KMS-11 (cell line): ENCODE measurements at regions not wholly inside any gene's neighbourhood (a gene's known extent, or its start where the extent isn't known, plus 50 kb on each side); places are given as distances from the start of the nearest gene placed in this dataset.
"Not testable (repeated sequence)": the region's sequence is repeated elsewhere in the genome, so short reads cannot be mapped to it uniquely, and the experiment has no call there.

Experiments
- H2AFZ ChIP-seq: fragments of 200-600 bp; sonication (generic); 2 replicates; pipeline ENCODE4 v1.6.1; 2016; ENCODE audit warnings: antibody characterized with exemption, mixed run types, low read depth
- H3K27ac ChIP-seq: fragments of 200-600 bp; sonication (generic); 2 replicates; pipeline ENCODE4 v1.6.1; 2016; ENCODE audit warnings: mild to moderate bottlenecking, mixed run types
- H3K27me3 ChIP-seq: fragments of 200-600 bp; sonication (generic); 2 replicates; pipeline ENCODE4 v1.6.1; 2017; ENCODE audit warnings: mild to moderate bottlenecking, low read depth, mixed run types, moderate library complexity; ENCODE audit not compliant: insufficient read depth
- H3K36me3 ChIP-seq: fragments of 200-600 bp; sonication (generic); 2 replicates; pipeline ENCODE4 v1.6.1; 2017; ENCODE audit warnings: mild to moderate bottlenecking, mixed run types; ENCODE audit not compliant: insufficient read depth
- H3K4me1 ChIP-seq: fragments of 200-600 bp; sonication (generic); 2 replicates; pipeline ENCODE4 v1.6.1; 2016; ENCODE audit warnings: mild to moderate bottlenecking, low read depth, mixed run types; ENCODE audit not compliant: poor library complexity, severe bottlenecking
- H3K4me2 ChIP-seq: fragments of 200-600 bp; sonication (generic); 2 replicates; pipeline ENCODE4 v1.7.0; 2016; ENCODE audit warnings: mild to moderate bottlenecking, mixed run types
- H3K4me3 ChIP-seq: fragments of 200-600 bp; sonication (generic); IDR thresholded peaks from 2 replicates; pipeline ENCODE4 v1.6.1; 2017; ENCODE audit warnings: low read depth, low read length, mixed read lengths; ENCODE audit not compliant: insufficient read depth
- H3K79me2 ChIP-seq: fragments of 200-600 bp; sonication (generic); 2 replicates; pipeline ENCODE4 v1.6.1; 2016; ENCODE audit warnings: low read depth, mixed run types; ENCODE audit not compliant: insufficient read depth
- H3K9ac ChIP-seq: fragments of 200-600 bp; sonication (generic); 2 replicates; pipeline ENCODE4 v1.6.1; 2016; ENCODE audit warnings: mild to moderate bottlenecking, mixed run types
- H4K20me1 ChIP-seq: fragments of 200-600 bp; sonication (generic); 2 replicates; pipeline ENCODE4 v1.6.1; 2016; ENCODE audit warnings: mild to moderate bottlenecking, mixed run types; ENCODE audit not compliant: insufficient read depth
- TF ChIP-seq, protein P1 (sequence below): fragments of 200-600 bp; sonication (generic); conservative IDR thresholded peaks from 2 replicates; pipeline ENCODE4 v1.6.1; 2017; ENCODE audit warnings: low read depth, mild to moderate bottlenecking, antibody characterized with exemption, low read length, moderate library complexity, mixed read lengths

DNA sequence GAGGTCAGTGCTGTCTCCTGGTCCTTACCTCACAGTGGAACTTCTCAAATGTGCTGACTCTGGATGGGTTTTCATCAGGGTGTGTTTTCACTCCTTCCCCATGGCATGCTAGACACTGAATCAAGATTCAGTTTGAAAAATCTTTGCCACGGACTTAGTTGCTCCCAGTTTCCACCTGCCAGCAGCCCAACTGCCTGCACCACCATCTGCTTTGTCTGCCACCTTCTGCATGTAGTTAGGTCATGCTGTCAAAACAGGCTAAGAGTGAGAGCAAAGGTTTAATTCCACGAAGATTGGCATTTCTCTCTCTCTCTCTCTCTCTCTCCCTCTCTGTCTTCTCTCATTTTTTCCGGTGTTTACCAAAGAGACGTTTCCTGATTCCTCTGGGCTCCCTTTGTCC, 258.0 kb upstream of the EDNRA start:
- TF ChIP-seq, protein P1, sequence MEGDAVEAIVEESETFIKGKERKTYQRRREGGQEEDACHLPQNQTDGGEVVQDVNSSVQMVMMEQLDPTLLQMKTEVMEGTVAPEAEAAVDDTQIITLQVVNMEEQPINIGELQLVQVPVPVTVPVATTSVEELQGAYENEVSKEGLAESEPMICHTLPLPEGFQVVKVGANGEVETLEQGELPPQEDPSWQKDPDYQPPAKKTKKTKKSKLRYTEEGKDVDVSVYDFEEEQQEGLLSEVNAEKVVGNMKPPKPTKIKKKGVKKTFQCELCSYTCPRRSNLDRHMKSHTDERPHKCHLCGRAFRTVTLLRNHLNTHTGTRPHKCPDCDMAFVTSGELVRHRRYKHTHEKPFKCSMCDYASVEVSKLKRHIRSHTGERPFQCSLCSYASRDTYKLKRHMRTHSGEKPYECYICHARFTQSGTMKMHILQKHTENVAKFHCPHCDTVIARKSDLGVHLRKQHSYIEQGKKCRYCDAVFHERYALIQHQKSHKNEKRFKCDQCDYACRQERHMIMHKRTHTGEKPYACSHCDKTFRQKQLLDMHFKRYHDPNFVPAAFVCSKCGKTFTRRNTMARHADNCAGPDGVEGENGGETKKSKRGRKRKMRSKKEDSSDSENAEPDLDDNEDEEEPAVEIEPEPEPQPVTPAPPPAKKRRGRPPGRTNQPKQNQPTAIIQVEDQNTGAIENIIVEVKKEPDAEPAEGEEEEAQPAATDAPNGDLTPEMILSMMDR, result no peak
- Histone ChIP-seq H3K4me1 (no peaks in the 10 kb centered on the region), H3K79me2 (no peaks in the 10 kb centered on the region), H3K27me3 (no peaks in the 10 kb centered on the region), H4K20me1 (no peaks in the 10 kb centered on the region), H2AFZ (no peak overlapping the region), H3K27ac (no peak overlapping the region), H3K4me2 (no peak overlapping the region), H3K36me3 (no peaks in the 10 kb centered on the region), H3K4me3 (no peak overlapping the region), H3K9ac (no peak overlapping the region)

DNA sequence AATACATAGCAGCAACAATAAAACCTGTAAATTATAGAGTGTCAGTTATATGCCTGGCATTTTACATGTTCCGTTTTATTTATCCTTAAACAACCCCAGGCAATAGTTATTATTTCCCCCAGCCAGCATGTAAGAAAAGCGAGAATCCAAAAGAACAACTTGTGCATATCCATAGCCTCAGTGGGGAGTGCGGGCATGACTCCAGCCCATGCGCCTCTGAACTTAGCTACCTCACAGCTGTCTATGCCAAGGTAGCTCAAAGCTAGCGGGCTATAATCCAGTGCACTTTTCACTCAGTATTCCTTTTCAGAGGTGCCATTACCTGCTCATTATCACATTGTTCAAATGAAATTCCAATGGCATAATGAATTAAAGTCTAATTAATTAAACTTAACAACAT, 257.3 kb upstream of the EDNRA start:
- H2AFZ ChIP-seq, result no peak overlapping the region
- H3K4me2 ChIP-seq, result no peak overlapping the region
- H3K9ac ChIP-seq, result no peak overlapping the region
- H3K27ac ChIP-seq, result no peak overlapping the region
- no peaks in the 10 kb centered on the region for H4K20me1 ChIP-seq
- no peaks in the 10 kb centered on the region for H3K27me3 ChIP-seq
- no peak overlapping the region for H3K4me3 ChIP-seq
- no peaks in the 10 kb centered on the region for H3K79me2 ChIP-seq
- no peaks in the 10 kb centered on the region for H3K36me3 ChIP-seq
- TF ChIP-seq, protein P1, result no peak
- H3K4me1 ChIP-seq, result no peaks in the 10 kb centered on the region

DNA sequence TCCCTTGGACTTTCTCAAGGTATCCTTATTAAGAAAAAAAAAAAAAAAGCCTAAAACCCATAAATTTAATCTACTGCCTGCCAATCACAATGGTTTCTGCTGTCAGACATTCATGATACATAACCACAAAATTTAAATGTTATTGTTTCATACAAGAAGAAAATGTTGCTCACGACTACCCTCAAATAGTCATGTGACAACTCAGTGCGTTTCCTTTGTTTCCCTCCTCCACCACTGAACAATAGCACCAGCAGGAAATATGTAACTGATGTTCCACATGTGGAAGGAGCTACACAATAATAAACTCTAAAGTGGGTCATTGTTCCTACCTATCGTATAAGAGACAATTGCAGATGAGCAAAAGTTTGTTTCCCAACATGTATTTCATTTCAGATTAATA, 244.1 kb upstream of the EDNRA start:
- Histone ChIP-seq H3K4me2 (no peak overlapping the region), H3K4me3 (no peak overlapping the region), H3K79me2 (no peaks in the 10 kb centered on the region), H3K36me3 (no peaks in the 10 kb centered on the region), H3K27me3 (no peaks in the 10 kb centered on the region), H3K4me1 (no peaks in the 10 kb centered on the region), H3K9ac (no peak overlapping the region), H4K20me1 (no peaks in the 10 kb centered on the region), H3K27ac (no peak overlapping the region), H2AFZ (no peak overlapping the region)
- TF ChIP-seq, protein P1, result no peak

DNA sequence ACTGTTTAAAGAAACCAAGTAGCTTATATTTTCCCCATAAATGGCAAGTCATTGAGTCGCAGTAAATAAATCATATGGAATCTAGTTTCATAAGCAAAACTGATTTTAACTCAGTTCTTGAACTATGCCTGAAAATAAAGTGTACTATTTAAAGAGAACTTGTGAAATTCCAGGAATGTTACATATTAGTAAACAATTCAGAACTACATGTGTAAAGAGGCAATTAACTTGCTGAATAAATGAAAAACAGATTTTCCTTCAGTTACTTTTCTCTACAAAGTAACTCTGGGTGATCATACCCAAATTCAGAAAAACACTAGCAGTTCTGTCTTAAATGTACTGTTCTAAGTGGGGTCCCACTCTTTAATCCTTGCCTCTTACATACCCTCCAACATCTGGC, 236.1 kb upstream of the EDNRA start:
- Histone ChIP-seq H3K79me2 (no peaks in the 10 kb centered on the region), H3K4me3 (no peak overlapping the region), H3K9ac (no peak overlapping the region), H3K36me3 (no peaks in the 10 kb centered on the region), H3K27me3 (no peaks in the 10 kb centered on the region), H3K4me2 (no peak overlapping the region), H2AFZ (no peak overlapping the region), H3K4me1 (no peaks in the 10 kb centered on the region), H3K27ac (no peak overlapping the region), H4K20me1 (no peaks in the 10 kb centered on the region)
- TF ChIP-seq, protein P1, result no peak

DNA sequence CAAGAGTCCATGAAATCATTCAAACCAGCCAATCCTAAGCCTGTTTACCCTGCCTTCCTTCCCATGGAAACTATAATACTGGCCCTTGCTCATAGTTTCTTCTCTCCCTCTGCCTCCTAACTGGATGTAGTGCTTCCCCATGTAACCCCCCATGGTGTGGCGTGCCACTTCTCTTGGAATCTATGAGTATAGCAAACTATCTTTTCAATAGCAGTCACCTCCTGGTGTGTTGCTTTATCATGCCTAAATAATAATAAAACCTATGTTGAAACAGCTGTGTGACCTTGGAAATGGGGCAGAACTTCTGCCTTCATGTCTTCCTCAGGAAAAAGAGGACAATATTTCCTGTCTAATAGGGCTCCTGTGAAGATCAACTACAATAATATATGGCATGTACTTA, 234.8 kb upstream of the EDNRA start:
- TF ChIP-seq, protein P1, result no peak
- Histone ChIP-seq H3K4me1 (no peaks in the 10 kb centered on the region), H3K27me3 (no peaks in the 10 kb centered on the region), H4K20me1 (no peaks in the 10 kb centered on the region), H3K4me3 (no peak overlapping the region), H3K79me2 (no peaks in the 10 kb centered on the region), H3K9ac (no peak overlapping the region), H3K27ac (no peak overlapping the region), H3K36me3 (no peaks in the 10 kb centered on the region), H3K4me2 (no peak overlapping the region), H2AFZ (no peak overlapping the region)

DNA sequence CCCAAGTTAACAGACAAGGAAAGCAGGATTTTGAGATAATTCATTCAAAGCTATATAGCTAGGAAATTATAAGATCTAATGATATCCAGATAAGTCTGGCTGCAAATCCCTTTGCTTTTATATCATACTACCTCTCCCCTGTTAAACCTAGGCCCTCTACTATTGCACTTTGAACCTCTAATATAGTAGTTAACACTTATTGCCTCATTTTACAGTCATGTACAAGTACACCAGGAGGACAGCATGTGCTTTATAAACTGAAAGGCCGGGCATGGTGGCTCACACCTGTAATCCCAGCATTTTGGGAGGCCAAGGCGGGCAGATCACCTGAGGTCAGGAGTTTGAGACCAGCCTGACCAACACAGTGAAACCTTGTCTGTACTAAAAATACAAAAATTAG, 234.4 kb upstream of the EDNRA start:
- not testable (repeated sequence) for H3K4me1 ChIP-seq, H3K4me3 ChIP-seq, H3K79me2 ChIP-seq, H3K4me2 ChIP-seq, H3K9ac ChIP-seq, H3K27ac ChIP-seq, H4K20me1 ChIP-seq, H3K36me3 ChIP-seq, H2AFZ ChIP-seq, H3K27me3 ChIP-seq
